Left forelimb (tissue), 1 donor: ENCODE measurements at regions not wholly inside any gene's neighbourhood (a gene's known extent, or its start where the extent isn't known, plus 50 kb on each side); places are given as distances from the start of the nearest gene placed in this dataset.

Experiments
- DNase-seq: peaks from one replicate; pipeline ENCODE4 v3.0.0-alpha.2; 2018; ENCODE audit warnings: low spot score

DNA sequence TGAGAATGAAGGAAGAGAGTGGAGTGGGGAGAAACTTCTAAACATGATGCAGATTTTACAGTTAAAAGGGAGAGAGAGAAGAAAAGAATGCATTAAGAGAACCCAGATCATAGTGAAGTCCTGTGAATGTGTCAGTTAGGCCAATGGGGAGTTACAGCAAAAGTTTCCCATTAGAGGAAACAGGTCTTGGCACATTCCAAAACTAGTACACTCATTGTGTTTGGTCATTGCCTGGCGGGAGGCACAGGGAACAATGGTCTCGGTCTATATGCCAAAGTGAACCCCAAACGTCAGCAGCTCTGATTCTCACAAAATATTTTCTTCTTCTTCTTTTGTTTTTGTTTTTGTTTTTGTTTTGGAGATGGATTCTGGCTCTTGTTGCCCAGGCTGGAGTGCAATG is 284.5 kb upstream of the CTSO start:
- DNase-seq, result no peak

DNA sequence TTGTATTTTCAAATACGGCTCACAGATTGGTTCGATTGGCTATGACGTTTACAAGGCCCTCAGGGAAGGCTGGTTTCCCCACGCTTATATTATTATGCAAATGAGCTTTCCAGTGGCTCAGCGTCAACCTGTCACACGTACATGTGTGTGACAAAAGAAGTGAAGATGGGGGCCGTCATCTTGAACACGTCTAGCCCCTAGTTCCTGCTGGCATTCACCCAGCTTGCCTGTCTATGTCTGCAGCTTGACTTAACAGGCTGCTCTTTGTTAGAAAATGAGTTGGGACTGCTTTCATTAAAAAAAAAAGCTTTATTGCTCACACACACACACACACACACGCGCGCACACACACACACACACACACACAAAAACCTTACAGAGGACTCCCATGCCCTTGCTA is 283.6 kb upstream of the CTSO start:
- no peak for DNase-seq

DNA sequence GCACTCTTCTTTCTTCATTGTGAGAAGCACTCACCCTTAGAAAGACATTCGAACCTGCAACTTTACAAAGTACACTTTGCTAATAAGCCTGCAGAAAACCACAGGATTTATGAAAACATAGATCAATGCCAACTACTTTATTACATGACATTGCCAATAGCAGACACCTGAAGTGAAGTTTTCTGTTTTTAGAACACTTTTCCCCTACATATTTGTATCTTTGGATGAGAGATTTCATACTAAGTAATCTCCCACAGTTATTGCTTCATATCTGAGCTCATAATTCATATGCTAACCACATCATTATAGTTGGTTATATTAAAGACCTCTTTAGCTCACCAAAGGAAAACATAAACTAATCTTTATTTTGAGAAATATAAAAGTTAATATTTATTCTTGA is 276.5 kb upstream of the CTSO start:
- no peak for DNase-seq

DNA sequence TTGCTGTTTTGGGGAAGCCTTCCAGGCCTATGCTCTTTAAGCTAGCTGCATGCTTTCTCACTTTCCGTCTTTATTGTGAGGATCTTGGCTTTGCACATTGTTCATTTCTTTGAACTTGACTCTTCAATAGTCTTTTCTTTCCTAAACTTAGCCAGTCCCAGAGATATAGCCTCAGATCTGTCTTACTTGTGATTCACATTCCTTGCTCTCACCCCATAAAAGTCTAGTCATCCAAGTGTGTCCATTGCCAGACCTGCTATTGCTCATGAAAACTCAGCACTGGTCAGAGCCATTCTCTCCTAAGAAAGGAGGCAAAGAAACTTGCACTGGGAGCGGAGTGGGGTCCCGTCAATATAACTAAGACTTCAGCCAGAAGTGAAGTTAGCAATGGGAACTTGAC is 275.0 kb upstream of the CTSO start:
- DNase-seq, result no peak

DNA sequence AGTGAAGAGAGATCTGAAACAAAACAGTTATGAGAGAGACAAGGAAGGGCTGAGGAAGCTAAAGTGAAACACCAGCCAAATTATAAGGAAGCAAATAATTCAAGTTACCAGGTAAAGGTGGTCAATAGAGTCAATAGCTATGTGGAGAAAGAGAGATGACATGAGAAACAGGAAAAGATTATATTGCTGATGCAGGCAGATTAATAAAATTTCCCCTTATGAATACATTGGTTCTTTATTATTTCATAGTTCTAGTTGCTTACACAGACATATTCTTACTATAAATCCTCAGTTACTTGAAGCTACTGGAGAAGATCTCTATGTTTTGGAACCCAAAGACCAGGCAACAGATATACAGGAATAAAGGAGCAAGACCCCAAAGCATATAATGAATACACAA is 273.7 kb upstream of the CTSO start:
- no peak for DNase-seq

DNA sequence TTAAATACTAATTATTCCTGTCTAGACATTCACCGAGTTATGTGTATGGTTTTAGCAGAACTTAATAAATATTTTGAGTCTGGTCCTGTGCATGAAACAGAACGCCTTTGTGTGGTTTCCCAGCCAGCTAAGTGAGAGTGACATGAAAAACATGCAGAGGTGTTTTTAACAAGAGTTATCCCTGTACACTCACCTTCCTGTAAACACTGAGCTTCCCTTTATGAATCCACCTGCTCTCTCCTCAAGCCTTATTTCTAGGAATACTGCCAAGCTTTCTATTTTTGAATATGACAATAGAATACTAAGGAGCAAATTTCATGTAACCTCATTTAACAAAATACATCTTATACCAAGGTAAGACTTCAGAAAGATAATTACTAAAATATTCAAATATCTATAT is 270.3 kb upstream of the CTSO start:
- no peak for DNase-seq

DNA sequence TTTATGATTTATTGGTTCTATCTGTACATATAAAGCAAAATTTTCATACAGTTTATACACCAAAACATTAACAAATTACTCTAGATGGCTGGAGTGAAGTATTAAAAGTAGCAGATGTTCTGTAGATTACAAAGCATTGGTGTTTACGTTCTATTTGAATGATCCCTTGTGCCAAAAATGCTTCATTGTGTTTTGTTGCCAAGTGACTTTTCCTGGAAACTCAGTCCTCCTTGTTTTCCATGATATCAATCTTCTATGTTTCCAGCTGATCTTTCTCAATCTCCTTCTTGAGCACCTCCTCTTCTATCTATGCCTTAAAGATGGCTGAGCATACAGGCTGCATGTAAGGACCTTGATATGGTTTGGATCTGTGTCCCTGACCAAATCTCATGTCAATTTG is 263.6 kb upstream of the CTSO start:
- DNase-seq, result no peak

DNA sequence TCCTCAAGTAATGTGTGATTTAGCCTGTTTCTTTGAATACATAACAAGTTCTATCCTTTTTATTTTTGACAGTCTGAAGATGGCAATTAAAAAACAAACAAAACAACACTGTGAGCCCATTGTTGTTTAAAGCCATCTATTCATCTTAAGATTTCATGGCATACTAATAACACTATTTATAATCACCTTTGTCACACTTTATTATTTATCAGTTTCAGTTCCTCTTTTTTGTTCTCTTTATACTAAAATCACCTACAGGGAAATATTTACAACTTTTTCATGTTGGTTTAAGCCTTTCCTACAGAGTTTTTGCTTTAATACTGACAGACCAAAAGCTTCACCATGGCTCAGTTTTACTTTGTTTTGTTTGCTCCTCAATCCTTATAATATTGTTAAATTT is 247.4 kb upstream of the CTSO start:
- no peak for DNase-seq

DNA sequence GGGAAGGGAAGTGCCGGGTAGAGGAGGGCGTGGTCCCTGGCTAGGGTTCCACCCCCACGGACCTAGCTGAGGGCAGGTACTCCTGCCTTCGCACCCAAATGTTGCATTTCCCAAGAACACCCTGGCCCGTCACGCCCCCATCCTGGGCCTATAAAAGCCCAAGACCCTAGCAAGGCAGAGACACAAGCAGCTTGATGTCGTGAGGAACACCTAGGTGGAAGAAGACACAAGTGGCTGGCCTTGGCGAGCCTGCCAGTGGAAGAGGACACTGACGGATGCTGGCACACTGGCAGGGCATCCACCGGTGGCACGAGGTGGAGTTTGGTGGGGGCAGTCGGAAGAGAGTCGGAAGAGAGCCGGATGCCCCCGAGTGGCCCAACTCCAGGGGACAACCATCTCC is 244.8 kb upstream of the CTSO start:
- no peak for DNase-seq

DNA sequence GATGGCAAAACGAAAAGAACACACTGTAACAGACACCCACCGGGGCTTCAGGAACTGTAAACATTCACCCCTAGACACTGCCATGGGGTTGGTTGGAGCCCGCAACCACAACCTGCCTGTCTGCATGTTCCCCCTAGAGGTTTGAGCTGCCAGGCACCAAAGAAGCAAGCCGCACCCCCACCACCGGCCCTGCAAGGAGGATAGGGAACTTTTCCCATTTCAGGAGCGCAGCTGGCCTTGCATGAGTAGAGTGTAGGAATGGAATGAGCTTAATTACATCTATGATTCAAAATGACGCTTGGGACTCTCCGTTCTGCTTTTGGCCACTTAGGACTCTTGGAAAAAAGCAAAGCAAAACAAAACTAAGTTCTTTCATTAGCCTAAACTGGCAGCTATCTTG is 243.6 kb upstream of the CTSO start:
- no peak for DNase-seq

DNA sequence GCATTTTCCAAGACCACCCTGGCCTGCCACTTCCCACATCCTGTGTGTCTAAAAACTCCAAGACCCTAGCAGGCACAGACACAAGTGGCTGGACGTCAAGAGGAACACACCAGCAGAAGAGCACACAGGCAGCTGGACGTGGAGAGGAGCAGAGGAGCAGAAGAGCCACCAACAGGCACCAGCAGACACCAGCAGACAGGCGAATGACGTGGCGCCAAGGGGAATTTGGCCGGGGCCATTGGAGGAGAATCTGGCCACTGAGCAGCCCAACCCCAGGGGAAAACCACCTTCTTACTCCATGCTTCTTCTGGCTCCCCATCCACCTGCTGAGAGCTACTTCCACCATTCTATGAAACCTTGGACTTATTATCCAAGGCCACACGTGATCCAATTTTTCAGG is 243.1 kb upstream of the CTSO start:
- DNase-seq, result no peak

DNA sequence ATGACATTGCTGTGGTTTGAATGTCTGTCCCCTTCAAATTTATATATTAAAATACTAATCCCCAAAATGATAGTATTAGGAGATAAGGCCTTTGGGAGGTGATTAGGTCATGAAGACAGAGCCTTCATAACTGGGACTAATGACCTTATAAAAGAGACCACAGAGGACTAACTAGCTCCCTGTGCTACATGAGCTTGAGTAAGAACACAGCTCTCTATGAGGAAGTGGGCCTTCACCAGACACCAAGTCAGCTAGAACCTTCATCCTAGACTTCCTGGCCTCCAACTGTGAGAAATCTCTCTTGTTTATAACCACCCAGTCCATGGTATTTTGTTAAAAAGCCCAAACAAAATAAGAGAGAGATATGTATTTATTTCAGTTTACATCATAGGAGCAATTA is 242.2 kb upstream of the CTSO start:
- no peak for DNase-seq

DNA sequence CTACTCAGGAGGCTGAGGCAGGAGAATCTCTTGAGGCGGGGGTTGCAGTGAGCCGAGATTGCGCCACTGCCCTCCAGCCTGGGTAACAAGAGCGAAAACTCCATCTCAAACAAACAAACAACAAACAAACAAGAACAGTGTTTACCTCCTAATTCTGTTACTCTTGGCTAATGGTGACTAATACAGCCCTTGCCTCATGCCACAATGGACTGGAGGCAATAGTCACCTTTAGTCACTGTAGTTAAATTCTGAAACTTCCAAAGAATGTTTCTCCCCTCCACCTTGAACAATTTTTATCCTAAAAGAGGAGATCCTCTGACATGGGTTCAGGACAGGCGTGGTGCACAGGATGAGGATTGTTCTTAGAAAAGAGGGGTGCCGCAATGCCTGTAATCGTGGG is 241.2 kb upstream of the CTSO start:
- no peak for DNase-seq

DNA sequence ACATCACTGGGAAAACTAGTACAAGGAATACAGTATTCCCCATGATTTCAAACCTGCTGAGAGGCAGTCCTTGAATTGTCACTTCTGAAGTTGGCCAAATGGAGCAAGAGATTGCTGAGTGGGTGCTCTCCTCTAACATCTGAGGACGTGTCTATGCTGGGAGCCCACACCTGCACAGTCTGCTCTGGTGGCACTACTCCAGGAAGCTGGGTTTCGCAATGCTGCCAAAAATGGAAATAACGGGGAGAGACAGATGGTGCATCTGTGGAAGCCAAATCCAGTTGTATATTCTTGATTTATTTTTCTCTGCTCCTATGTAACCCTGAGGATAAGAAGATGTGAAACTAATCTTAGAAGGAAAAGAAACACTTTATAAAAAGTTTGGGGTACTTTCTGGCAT is 240.1 kb upstream of the CTSO start:
- no peak for DNase-seq

DNA sequence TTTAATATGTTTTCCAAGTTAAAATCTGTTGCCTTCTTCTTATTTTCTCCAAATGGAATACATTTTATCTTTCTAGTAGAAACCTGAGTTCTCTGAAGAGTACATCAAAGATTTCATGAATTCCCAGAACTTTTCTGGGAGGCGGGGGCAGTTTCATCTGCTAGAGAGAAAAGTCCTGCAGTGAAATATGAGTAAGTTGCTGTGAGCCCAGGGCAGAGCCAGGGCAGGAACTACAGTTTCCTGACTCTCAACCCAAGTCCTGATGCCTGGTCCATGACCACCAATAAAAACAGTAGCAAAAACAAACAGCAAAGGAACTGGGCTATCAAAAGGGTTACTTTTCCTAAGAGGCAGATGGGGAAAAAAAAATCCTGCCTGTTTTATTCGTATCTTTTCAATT is 239.4 kb upstream of the CTSO start:
- DNase-seq, result no peak

DNA sequence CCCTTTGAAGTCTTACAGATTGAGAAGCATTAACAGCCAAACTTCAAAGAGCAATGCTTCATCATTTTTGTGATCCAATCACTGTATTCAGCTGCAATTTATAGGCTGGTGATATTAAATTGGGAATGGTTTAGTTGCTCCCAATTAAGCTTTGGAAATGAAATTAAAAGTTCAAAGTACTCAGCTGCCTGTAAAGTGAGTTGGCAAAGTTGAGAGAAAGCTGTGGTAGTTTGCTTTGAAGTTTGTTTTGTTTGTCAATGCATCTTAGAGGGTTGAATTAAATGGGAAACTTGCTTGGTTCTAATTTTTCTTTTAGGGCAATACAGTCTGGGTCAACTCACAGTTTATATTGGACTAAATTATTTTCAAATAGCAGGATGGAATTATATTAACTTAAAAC is 238.4 kb upstream of the CTSO start:
- no peak for DNase-seq

DNA sequence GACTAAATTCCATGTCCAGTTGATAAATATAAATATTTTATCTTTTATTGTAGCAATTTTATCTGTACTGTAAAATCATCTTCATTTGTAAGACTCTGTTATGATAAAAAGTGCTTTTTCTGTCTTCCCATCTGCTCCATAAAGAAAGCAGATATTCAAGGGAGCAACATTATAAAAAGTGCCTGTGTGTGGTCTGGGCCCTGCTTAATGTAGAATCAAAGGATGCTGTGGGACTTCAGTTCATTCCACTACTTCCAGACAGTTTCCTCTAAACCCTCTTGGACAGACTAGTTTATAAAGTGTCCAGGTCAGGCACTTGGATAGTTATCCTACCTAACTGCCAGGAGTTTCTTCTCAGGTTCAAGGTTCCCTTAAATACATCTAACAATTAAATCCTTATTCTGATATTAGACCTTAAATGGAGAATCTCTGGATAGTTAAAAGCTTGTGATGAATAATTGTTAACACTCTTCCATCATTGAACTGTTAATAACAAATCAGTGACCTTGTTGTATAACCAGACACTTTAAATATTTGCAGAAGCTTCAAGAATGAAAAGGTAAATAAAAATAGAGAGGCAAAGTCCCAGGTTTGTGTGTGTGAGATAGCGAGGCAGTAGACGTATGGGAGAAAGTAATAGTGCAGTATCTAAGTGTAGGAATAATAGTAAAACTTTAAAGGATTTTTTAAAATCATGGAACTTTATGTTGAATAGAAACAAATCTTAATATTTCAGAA is 237.5 kb upstream of the CTSO start:
- no peak for DNase-seq

DNA sequence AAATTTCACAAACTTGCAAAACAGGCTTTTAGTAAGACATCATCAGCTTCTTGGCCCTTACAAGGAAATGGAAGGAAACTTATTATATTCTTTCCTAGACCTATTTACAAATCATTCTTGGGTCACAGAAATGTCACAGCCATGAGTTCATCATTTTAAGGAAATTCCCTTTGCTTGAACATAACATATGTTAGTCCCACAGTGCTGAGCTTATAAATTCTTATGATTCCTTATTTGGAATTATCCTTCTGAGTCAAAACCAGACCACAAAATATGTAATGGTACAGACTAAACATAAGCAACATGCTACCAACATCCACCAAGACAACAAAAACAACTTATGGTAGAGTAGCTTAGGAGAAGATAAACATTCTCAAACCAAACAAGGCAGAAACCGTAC is 236.9 kb upstream of the CTSO start:
- no peak for DNase-seq

DNA sequence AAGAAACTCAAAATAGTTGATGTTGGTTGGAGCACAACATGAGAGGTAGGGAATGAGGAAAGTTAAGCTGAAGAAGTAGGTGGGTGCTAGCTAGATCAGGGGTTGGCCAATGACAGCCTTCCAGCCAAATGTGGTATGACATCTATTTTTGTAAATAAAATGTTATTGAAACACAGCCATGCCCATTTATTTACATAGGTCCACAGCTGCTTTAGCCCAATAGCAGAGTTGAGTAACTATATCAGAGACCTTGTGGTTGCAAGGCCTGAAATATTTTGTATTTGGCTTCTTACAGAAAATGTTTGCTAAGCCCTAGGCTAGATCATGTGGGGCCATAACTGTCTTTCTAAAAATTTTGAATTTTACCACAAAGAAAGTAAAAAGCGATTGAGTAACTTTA is 234.9 kb upstream of the CTSO start:
- no peak for DNase-seq

DNA sequence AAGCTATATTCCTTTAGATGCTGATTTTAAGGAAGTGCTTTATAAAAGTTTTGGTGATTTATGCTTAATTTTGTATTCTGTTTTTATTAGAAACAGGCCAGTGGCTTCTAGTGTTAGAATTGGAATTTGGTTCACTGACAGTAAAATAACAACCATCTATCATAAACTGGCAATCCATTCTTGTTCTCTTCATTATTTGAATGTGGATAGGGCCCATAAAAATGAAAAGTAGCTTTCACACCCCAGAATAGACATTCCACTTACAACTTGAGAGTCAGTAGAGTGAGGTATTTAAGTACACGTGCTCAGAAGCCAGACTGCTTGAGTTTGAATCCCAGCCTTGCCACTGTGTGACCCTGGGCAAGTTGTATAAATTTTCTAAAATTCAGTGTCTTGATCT is 232.4 kb upstream of the CTSO start:
- no peak for DNase-seq

DNA sequence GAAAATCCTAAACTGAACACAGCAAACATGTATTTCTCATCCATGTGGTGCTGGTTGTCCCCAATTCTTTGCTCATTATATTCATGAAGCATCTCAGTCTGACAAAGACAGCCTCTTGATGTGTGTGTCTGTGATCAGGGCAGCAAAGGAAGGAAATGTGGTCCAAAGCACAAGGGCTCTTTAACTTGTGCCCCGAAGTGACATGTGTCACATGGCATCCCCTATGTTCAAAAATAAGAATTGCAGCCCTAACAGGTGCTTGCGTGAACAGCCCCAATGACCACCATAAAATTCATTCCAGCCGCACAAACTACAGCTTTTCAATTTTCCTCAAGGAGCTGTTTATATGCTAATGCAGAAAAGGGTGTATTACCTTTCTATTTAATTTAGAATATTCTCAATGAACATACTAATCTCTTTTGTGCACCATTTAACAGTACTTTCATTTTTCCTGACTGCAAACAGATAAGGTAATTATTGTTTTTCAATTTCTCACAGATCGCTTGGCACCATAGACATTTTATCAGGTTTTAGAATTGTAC is 231.9 kb upstream of the CTSO start:
- DNase-seq, result no peak

DNA sequence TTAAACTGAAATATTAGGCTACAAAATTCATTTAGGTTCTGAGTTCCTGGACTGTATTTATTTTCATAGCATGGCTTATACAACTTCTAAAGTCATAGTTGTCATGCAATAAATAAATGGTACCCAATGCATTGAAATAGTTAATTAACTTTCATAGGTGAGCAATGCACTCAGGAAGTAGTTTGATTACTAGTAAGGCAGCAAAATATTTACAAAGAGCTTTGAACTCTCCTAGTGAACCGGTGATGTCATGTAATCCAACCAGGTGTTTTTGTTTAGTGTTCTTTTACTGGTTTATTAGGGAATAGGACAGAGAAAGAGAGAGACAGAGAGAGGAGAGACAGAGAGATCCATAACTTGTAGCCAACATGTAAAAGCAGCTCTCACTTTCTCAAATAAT is 228.6 kb upstream of the CTSO start:
- no peak for DNase-seq

DNA sequence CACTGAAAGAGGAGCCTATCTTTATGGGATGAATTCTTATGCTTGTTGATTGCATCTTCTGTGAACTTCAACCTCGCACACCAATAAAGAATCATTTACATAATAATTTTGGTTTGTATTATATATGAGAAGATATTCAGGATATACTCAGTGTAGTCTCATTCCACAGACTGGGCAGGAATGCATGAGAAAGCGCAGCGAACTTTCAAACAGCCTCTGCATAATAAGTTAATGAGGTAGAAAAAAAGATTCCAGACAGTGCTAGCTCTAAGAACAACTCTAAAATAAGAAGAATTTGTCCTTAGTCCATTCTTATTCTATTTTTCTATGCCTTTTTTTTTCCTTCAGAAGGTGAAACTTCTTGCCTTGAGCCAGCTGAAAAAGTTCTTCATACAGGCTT is 224.3 kb upstream of the CTSO start:
- no peak for DNase-seq

DNA sequence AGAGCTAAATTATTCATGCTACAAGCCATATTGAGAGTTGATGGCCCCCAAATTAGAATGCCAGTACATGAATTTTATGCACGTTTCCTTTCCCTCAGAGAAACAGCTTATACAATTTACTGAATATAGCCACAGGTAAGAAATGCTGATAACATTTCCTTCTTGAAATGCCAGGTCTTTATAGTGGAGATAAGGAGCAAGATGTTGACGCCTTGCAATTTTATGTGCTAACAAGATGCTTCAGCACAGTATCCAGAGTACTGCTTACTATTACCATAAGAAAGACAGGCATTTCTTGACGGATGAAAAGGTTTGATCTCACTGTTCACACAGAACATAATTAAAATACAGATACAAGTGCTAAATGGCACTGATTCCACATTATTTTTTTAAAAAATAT is 223.2 kb upstream of the CTSO start:
- no peak for DNase-seq

DNA sequence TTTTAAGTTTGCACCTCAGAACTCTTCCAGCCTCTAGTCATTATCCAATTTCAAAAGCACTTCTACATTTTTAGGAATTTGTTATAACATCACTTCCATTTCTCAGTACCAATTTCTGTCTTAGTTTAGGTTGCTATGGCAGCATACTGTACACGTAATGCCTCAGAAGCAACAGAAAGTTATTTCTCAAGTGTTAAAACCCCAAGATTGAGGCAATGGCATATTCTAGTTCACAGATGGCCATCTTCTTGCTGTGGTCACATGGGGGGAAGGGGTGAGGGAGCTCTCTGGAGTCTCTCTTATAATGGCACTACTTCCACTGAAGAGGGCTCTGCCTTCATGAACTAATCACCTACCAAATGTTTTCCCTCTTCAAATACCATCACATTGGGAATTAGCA is 220.3 kb upstream of the CTSO start:
- DNase-seq, result no peak
